Stomach (tissue), 8 donors: ENCODE measurements at regions not wholly inside any gene's neighbourhood (a gene's known extent, or its start where the extent isn't known, plus 50 kb on each side); places are given as distances from the start of the nearest gene placed in this dataset.

ENCODE experiments used
- DNase-seq, 2 donors: peaks; one replicate each; pipeline versions ENCODE4 v3.0.0 to v3.0.0-alpha.2; 2013 to 2019
- H3K27ac ChIP-seq, 5 donors: fragments of 200-600 bp in 4 of 5; sonication (generic) in 4 of 5; one replicate each; pipeline ENCODE4 v1.5.1; 2013 to 2019; ENCODE audit warnings: mild to moderate bottlenecking in 1 of 5, moderate library complexity in 1 of 5
- H3K27me3 ChIP-seq, 3 donors: fragments of 200-600 bp; sonication (generic); one replicate each; pipeline ENCODE4 v1.5.1; 2017 to 2019; ENCODE audit warnings: mixed run types in 1 of 3
- H3K36me3 ChIP-seq, 4 donors: fragments of 200-600 bp; sonication (generic); 1 replicate in 3 of 4; 2 replicates in 1 of 4; pipeline ENCODE4 v1.5.1; 2016 to 2019
- H3K4me1 ChIP-seq, 4 donors: fragments of 200-600 bp; sonication (generic); one replicate each; pipeline ENCODE4 v1.5.1; 2016 to 2019
- H3K4me3 ChIP-seq, 4 donors: fragments of 200-600 bp; sonication (generic) in 3 of 4; one replicate each; pipeline ENCODE4 v1.5.1; 2016 to 2019; ENCODE audit warnings: mild to moderate bottlenecking in 1 of 4
- H3K9me3 ChIP-seq, 4 donors: fragments of 200-600 bp; sonication (generic); one replicate each; pipeline ENCODE4 v1.5.1; 2016 to 2019
- EP300 ChIP-seq: sonication (generic); formaldehyde crosslinking; IDR thresholded peaks from one replicate; pipeline ENCODE4 v1.6.1; 2017; ENCODE audit warnings: antibody characterized with exemption
- POLR2A ChIP-seq, 4 donors: fragments of 450-650 bp; IDR thresholded peaks; one replicate each; pipeline ENCODE4 v1.6.1; 2016; ENCODE audit warnings: antibody characterized with exemption in 4 of 4, control low read depth in 2 of 4, mild to moderate bottlenecking in 1 of 4, moderate library complexity in 1 of 4
- POLR2AphosphoS5 ChIP-seq, 3 donors: sonication (generic); formaldehyde crosslinking; IDR thresholded peaks; one replicate each; pipeline ENCODE4 v1.6.1; 2016; ENCODE audit warnings: antibody characterized with exemption in 3 of 3
- WGBS, 5 donors: extraction: QIAGEN DNeasy Blood & Tissue Kit in 3 of 5; methylation state at CpG; one replicate each; pipeline versions ENCODE4 v1.1.5 to v1.1.7; 2013 to 2018; 5-methylcytosine and 5-hydroxymethylcytosine counted together
- intact Hi-C: fragments of 100-400 bp; cut with DNase I; formaldehyde crosslinking; loops from one replicate; pipeline ENCODE4 v1.15.1; 2023; ENCODE audit warnings: low total_unique reads
- TF ChIP-seq, protein P1 (sequence below), 7 experiments: fragments of 450-650 bp in 4 of 7; fragments of 200-600 bp in 3 of 7; sonication (generic) in 3 of 7; IDR thresholded peaks; one replicate each; pipeline ENCODE4 v1.5.1; 2016 to 2019; ENCODE audit warnings: antibody characterized with exemption in 7 of 7, control low read depth in 2 of 7, mild to moderate bottlenecking in 1 of 7
- donor health status: healthy with polysubstance abuse.
- donor health status: Bipolar disorder and iron deficiency.
- donor health status: healthy.

DNA sequence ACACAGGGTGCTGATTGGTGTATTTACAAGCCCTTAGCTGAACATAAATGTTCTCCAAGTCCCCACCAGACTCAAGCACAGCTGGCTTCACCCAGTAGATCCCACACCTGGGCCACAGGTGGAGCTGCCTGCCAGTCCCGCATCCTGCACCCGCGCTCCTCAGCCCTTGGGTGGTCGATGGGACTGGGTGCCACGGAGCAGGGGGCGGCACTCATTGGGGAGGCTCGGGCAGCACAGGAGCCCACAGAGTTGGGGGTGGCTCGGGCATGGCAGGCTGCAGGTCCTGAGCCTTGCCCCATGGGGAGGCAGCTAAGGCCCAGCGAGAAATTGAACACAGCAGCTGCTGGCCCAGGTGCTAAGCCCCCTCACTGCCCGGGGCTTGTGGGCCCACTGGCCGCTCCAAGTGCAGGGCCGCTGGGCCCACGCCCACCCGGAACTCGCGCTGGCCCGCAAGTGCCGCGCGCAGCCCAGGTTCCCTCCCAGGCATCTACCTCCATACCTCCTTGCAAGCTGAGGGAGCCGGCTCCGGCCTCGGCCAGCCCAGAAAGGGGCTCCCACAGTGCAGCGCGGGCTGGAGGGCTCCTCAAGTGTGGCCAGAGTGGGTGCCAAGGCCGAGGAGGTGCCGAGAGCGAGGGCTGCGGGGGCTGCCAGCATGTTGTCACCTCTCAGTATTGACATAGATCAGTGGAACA lies 442.7 kb downstream of the OCA2 start:
- H3K9me3 ChIP-seq, result peaks cover 0 to 38% (median 18%) of the 10 kb centered on the region in 4 donors
- no peak for TF ChIP-seq EP300
- TF ChIP-seq POLR2A (IDR thresholded peaks at IDR 0.05), result no peak
- no peak for TF ChIP-seq POLR2AphosphoS5 (IDR thresholded peaks at IDR 0.05)
- TF ChIP-seq, protein P1, sequence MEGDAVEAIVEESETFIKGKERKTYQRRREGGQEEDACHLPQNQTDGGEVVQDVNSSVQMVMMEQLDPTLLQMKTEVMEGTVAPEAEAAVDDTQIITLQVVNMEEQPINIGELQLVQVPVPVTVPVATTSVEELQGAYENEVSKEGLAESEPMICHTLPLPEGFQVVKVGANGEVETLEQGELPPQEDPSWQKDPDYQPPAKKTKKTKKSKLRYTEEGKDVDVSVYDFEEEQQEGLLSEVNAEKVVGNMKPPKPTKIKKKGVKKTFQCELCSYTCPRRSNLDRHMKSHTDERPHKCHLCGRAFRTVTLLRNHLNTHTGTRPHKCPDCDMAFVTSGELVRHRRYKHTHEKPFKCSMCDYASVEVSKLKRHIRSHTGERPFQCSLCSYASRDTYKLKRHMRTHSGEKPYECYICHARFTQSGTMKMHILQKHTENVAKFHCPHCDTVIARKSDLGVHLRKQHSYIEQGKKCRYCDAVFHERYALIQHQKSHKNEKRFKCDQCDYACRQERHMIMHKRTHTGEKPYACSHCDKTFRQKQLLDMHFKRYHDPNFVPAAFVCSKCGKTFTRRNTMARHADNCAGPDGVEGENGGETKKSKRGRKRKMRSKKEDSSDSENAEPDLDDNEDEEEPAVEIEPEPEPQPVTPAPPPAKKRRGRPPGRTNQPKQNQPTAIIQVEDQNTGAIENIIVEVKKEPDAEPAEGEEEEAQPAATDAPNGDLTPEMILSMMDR (IDR thresholded peaks at IDR 0.05), result no peak
- intact Hi-C loops, result no loop called here
- no peak overlapping the region for H3K27ac ChIP-seq
- H3K36me3 ChIP-seq, result no peaks in the 10 kb centered on the region
- H3K27me3 ChIP-seq, result no peaks in the 10 kb centered on the region
- H3K4me1 ChIP-seq, result no peaks in the 10 kb centered on the region
- no peak overlapping the region for H3K4me3 ChIP-seq
- WGBS, 5 donors, result 92 to 95% (median 94%) methylated on average over 25 to 29 of the region's 29 CpGs
- no peak for DNase-seq

DNA sequence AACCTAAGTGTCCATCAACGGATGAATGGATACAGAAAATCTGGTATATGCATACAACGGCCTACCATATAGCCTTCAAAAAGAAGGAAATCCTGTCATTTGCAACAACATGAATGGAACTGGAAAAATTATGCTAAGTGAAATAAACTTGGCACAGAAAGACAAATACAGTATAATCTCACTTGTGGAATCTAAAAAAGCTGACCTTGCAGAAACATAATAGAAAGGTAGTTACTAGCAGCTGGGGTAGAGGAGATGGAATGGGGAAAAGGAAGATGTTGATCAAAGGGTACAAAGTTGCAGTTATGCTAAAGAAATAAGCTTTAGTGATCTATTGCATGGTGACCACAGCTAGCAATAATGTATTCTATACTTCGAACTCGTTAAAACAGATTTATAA lies 444.1 kb downstream of the OCA2 start:
- H3K27ac ChIP-seq, result no peak overlapping the region
- 68 to 80% (median 76%) methylated on average over 4 of the region's 4 CpGs for WGBS, 5 donors

DNA sequence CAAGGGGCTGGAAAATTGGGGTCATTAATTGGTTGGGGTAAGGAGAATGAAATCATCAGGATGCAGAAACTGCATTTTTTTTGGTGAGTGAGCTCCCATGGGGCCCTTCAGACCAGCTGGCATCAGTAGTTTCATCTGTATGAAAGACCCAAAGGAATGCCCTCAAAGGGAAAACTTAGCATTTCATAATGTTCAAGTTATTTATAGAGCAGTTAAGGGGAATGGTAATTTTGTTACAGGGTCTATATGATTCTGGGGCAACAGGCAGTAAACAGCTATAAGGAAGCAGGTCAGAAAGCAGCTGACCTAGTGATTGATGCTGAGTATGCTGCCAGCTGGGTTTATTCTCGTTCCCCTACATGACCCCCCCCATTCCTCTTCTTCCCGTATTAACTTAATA lies 448.9 kb downstream of the OCA2 start:
- TF ChIP-seq POLR2A (IDR thresholded peaks at IDR 0.05) (no peak), POLR2AphosphoS5 (IDR thresholded peaks at IDR 0.05) (no peak), EP300 (no peak)
- TF ChIP-seq, protein P1 (IDR thresholded peaks at IDR 0.05), result no peak
- Histone ChIP-seq H3K36me3 (no peaks in the 10 kb centered on the region), H3K27me3 (no peaks in the 10 kb centered on the region), H3K27ac (no peak overlapping the region), H3K9me3 (peaks cover 0 to 27% (median 7%) of the 10 kb centered on the region in 4 donors), H3K4me3 (no peak overlapping the region), H3K4me1 (no peaks in the 10 kb centered on the region)
- WGBS, 5 donors, result 52 to 65% (median 56%) methylated on average over 2 of the region's 2 CpGs
- no peak for DNase-seq
- intact Hi-C loops, result no loop called here

More for the DNA sequence above, 444.1 kb downstream of the OCA2 start:
- Histone ChIP-seq H3K4me3 (no peak overlapping the region), H3K4me1 (no peaks in the 10 kb centered on the region), H3K36me3 (no peaks in the 10 kb centered on the region), H3K27me3 (no peaks in the 10 kb centered on the region), H3K9me3 (peaks cover 0 to 34% (median 14%) of the 10 kb centered on the region in 4 donors)
- TF ChIP-seq, protein P1 (IDR thresholded peaks at IDR 0.05), result no peak
- TF ChIP-seq EP300, result no peak
- no peak for TF ChIP-seq POLR2AphosphoS5 (IDR thresholded peaks at IDR 0.05)
- TF ChIP-seq POLR2A (IDR thresholded peaks at IDR 0.05), result no peak
- intact Hi-C loops, result no loop called here
- no peak for DNase-seq

DNA sequence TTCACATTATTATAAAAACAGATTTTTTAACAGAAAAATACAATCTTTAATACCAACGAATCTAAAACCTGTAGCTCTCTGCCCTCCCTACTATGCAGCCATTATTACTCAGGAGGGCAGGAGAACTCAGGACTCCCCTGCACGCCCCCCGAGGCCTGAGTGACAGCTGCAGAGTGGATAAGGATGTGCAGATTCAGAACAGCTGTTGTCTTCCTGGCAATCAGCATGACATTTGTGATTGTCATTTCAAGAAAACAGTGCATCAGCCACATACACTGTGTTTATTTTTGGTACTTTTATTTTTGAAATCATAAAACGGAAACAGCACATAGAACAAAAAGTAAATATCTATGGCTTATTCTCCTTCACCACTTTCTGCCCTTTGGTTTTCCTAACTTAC lies 450.8 kb downstream of the OCA2 start:
- DNase-seq, result no peak
- Histone ChIP-seq H3K36me3 (no peaks in the 10 kb centered on the region), H3K27me3 (no peaks in the 10 kb centered on the region), H3K4me3 (no peak overlapping the region), H3K4me1 (no peaks in the 10 kb centered on the region), H3K27ac (no peak overlapping the region), H3K9me3 (peaks cover 0 to 39% (median 7%) of the 10 kb centered on the region in 4 donors)
- intact Hi-C loops, result loop anchor here (10.0 kb wide), 1 partner anchor 64 kb away; no protein-coding TSS in a partner anchor
- TF ChIP-seq POLR2AphosphoS5 (IDR thresholded peaks at IDR 0.05), result no peak
- no peak for TF ChIP-seq EP300
- TF ChIP-seq, protein P1 (IDR thresholded peaks at IDR 0.05), result no peak
- no peak for TF ChIP-seq POLR2A (IDR thresholded peaks at IDR 0.05)
- 60 to 73% (median 69%) methylated on average over 4 of the region's 4 CpGs for WGBS, 5 donors
